GM12891 (cell line): ENCODE measurements at regions not wholly inside any gene's neighbourhood (a gene's known extent, or its start where the extent isn't known, plus 50 kb on each side); places are given as distances from the start of the nearest gene placed in this dataset.

Source experiments
- POLR2A ChIP-seq: IDR thresholded peaks from 2 replicates; pipeline ENCODE4 v1.6.1; 2011; ENCODE audit warnings: low read depth, low read length, control low read depth
- POLR2AphosphoS5 ChIP-seq: IDR thresholded peaks from 2 replicates; pipeline ENCODE4 v1.6.1; 2011; ENCODE audit warnings: low read depth, low read length, control low read depth
- POU2F2 ChIP-seq: IDR thresholded peaks from 2 replicates; pipeline ENCODE4 v1.6.1; 2011; ENCODE audit warnings: low read depth, mild to moderate bottlenecking, control low read depth, low read length, moderate library complexity
- SPI1 ChIP-seq: IDR thresholded peaks from 2 replicates; pipeline ENCODE4 v1.6.1; 2011; ENCODE audit warnings: low read depth, low read length, control low read depth
- TAF1 ChIP-seq: IDR thresholded peaks from 2 replicates; pipeline ENCODE4 v1.6.1; 2011; ENCODE audit warnings: low read depth, low read length, control low read depth

DNA sequence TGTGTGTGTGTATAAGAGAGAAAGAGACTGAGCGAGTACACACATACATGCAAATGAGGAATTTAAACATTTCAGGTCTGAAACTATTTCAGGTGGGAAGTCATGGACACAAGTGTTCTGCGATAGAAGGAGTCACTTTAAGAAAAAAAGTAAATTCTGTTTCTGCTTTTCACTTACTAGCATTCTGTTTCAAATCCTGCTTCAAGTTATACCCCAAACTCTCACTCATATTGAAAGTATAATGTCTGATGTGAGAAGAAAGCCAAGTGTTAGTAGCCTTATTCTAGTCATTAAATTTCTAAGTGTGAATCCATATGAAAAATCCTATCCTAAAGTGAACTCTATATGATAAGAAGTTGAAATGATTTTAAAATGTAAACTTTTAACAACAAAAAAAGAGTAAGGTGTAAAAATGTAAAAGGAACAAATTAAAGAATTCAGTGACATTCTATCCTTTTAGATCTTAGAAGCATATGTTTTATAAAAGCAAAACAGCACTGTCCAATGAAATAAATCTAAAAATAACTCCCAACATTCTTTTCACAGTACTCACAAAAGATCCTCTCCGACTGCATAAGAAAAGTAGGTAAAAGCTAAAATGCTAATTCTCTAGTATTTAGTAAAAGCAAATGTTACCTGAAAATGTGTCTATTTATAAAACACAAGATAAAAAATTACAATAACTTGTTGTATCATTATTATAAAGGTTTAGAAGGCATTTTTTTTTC is 570.6 kb downstream of the ZEB2 start:
- TF ChIP-seq POLR2A (no peak), POLR2AphosphoS5 (no peak), TAF1 (no peak), POU2F2 (no peak), SPI1 (no peak)
